ENCODE measurements at regions not wholly inside any gene's neighbourhood (a gene's known extent, or its start where the extent isn't known, plus 50 kb on each side); places are given as distances from the start of the nearest gene placed in this dataset.

GRCh38 chr22:26890870-26891269, 233.5 kb downstream of the MIAT start:
- DNase-seq (ENCODE audit: low read depth in 4 of 4, low spot score in 3 of 4): no peak

GRCh38 chr22:26891429-26891828, 234.0 kb downstream of the MIAT start:
- no peak for DNase-seq (ENCODE audit: low read depth in 4 of 4, low spot score in 3 of 4)

GRCh38 chr22:26892166-26893041, 235.0 kb downstream of the MIAT start:
- no peak for DNase-seq (ENCODE audit: low read depth in 4 of 4, low spot score in 3 of 4)

- no peak for DNase-seq (ENCODE audit: low read depth in 4 of 4, low spot score in 3 of 4)
Observed at GRCh38 chr22:26893173-26894110, 236.1 kb downstream of the MIAT start.

GRCh38 chr22:26894362-26894761, 237.0 kb downstream of the MIAT start:
- DNase-seq (ENCODE audit: low read depth in 4 of 4, low spot score in 3 of 4): no peak

GRCh38 chr22:26894766-26895485, 237.5 kb downstream of the MIAT start:
- DNase-seq (ENCODE audit: low read depth in 4 of 4, low spot score in 3 of 4): no peak

- DNase-seq (ENCODE audit: low read depth in 4 of 4, low spot score in 3 of 4): no peak
Observed at GRCh38 chr22:26897384-26897783, 240.0 kb downstream of the MIAT start.

GRCh38 chr22:26898946-26899605, 241.7 kb downstream of the MIAT start:
- DNase-seq (ENCODE audit: low read depth in 4 of 4, low spot score in 3 of 4): no peak

GRCh38 chr22:26900787-26901186, 243.4 kb downstream of the MIAT start:
- DNase-seq (ENCODE audit: low read depth in 4 of 4, low spot score in 3 of 4): no peak

GRCh38 chr22:26901198-26901816, 243.9 kb downstream of the MIAT start:
- no peak for DNase-seq (ENCODE audit: low read depth in 4 of 4, low spot score in 3 of 4)

GRCh38 chr22:26902401-26903029, 245.1 kb downstream of the MIAT start:
- DNase-seq (ENCODE audit: low read depth in 4 of 4, low spot score in 3 of 4): no peak

GRCh38 chr22:26903030-26903856, 245.9 kb downstream of the MIAT start:
- DNase-seq (ENCODE audit: low read depth in 4 of 4, low spot score in 3 of 4): no peak

- no peak for DNase-seq (ENCODE audit: low read depth in 4 of 4, low spot score in 3 of 4)
Observed at GRCh38 chr22:26904483-26904882, 247.1 kb downstream of the MIAT start.

- no peak for DNase-seq (ENCODE audit: low read depth in 4 of 4, low spot score in 3 of 4)
Observed at GRCh38 chr22:26905076-26905475, 247.7 kb downstream of the MIAT start.

GRCh38 chr22:26905640-26906039, 248.3 kb downstream of the MIAT start:
- DNase-seq (ENCODE audit: low read depth in 4 of 4, low spot score in 3 of 4): no peak

- DNase-seq (ENCODE audit: low read depth in 4 of 4, low spot score in 3 of 4): no peak
Observed at GRCh38 chr22:26906464-26906863, 249.1 kb downstream of the MIAT start.

- DNase-seq (ENCODE audit: low read depth in 4 of 4, low spot score in 3 of 4): no peak
Observed at GRCh38 chr22:26907366-26907765, 250.0 kb downstream of the MIAT start.

GRCh38 chr22:26910845-26911244, 253.5 kb downstream of the MIAT start:
- DNase-seq (ENCODE audit: low read depth in 4 of 4, low spot score in 3 of 4): no peak

Measured in left renal pelvis (tissue), 4 donors.